ENCODE measurements at regions not wholly inside any gene's neighbourhood (a gene's known extent, or its start where the extent isn't known, plus 50 kb on each side); places are given as distances from the start of the nearest gene placed in this dataset.

- H4K20me1 ChIP-seq (ENCODE audit: insufficient read depth, low read length) = no peaks in the 10 kb centered on the region
- ATAC-seq (ENCODE audit: low read depth) = no peak
- H3K36me3 ChIP-seq (ENCODE audit: control insufficient read depth, insufficient read depth, low read length) = no peaks in the 10 kb centered on the region
- in situ Hi-C loops (cut with MboI; ENCODE audit: low sequenced_read_pairs) = no loop called here
- H2BK15ac ChIP-seq (ENCODE audit: low read depth, low read length) = no peak overlapping the region
- no peak overlapping the region for H3K27ac ChIP-seq (ENCODE audit: insufficient read depth, low read length)
- DNase-seq = no peak
- no peaks in the 10 kb centered on the region for H3K27me3 ChIP-seq (ENCODE audit: control insufficient read depth, insufficient read depth, low read length)
- no peak overlapping the region for H4K5ac ChIP-seq (ENCODE audit: low read depth, low read length)
- H2BK5ac ChIP-seq (ENCODE audit: low read depth, low read length, poor library complexity, severe bottlenecking) = no peak overlapping the region
- H3K4me1 ChIP-seq (ENCODE audit: control insufficient read depth, insufficient read depth, low read length) = no peaks in the 10 kb centered on the region
- no peak overlapping the region for H2BK120ac ChIP-seq (ENCODE audit: low read depth, low read length)
- no peak overlapping the region for H4K8ac ChIP-seq (ENCODE audit: low read depth in 2 of 2, low read length in 2 of 2)
- no peak overlapping the region for H3K56ac ChIP-seq (ENCODE audit: extremely low read depth, insufficient read depth, low read length)
- ChIA-PET POLR2A (ENCODE audit: unreplicated experiment) (no interaction called here), CTCF (no interaction called here)
- WGBS, 2 experiments (ENCODE audit: extremely low coverage in 2 of 2, insufficient read length in 1 of 2) = no CpG with 5 or more reads among the region's 2 CpGs
- H3K79me1 ChIP-seq (ENCODE audit: low read depth in 1 of 2, low read length in 2 of 2) = no peaks in the 10 kb centered on the region
- no peak overlapping the region for H3K18ac ChIP-seq (ENCODE audit: low read depth, low read length)
- no peak overlapping the region for H2BK20ac ChIP-seq (ENCODE audit: low read depth, low read length)
- H3K4me2 ChIP-seq (ENCODE audit: low read depth, low read length) = no peak overlapping the region
- H2AK9ac ChIP-seq (replicated peaks; ENCODE audit: low read depth, low read length, poor library complexity) = no peak overlapping the region
- H2AFZ ChIP-seq (replicated peaks; ENCODE audit: low read length, poor library complexity) = no peak overlapping the region
- no peak overlapping the region for H4K91ac ChIP-seq (ENCODE audit: insufficient read depth, low read depth, low read length)
- H3K9me1 ChIP-seq (ENCODE audit: insufficient read depth, low read length) = no peaks in the 10 kb centered on the region
- no peak overlapping the region for H3K4ac ChIP-seq (ENCODE audit: low read depth, low read length)
- dilution Hi-C loops (cut with HindIII; ENCODE audit: low sequenced_read_pairs, unreplicated experiment) = no loop called here
- TF ChIP-seq SMC3 (IDR thresholded peaks at IDR 0.05; ENCODE audit: low read depth, low read length) = no peak
- no peak for TF ChIP-seq CTCF (conservative IDR thresholded peaks at IDR 0.05; ENCODE audit: low read depth, low read length)
- no peak for TF ChIP-seq FOS (IDR thresholded peaks at IDR 0.05; ENCODE audit: low read depth, low read length)
- no peak for TF ChIP-seq ELK1 (IDR thresholded peaks at IDR 0.05; ENCODE audit: borderline replicate concordance, low read depth, low read length)
- TF ChIP-seq RFX5 (IDR thresholded peaks at IDR 0.05; ENCODE audit: low read depth, low read length) = no peak
- no peak overlapping the region for H3K14ac ChIP-seq (replicated peaks; ENCODE audit: low read depth, low read length)
- H2AK5ac ChIP-seq (ENCODE audit: low read depth, low read length) = no peak overlapping the region
- peaks cover 20% of the 10 kb centered on the region for H3K9me3 ChIP-seq (ENCODE audit: control insufficient read depth, insufficient read depth, low read length)
- H3K9ac ChIP-seq (ENCODE audit: low read depth, low read length) = no peak overlapping the region
- intact Hi-C loops (cut with micrococcal nuclease) = no loop called here
- H3K4me3 ChIP-seq (ENCODE audit: insufficient read depth, low read depth, low read length) = no peak overlapping the region
- BruUV-seq (replicated peaks) = no TSS peak
- H3K23ac ChIP-seq (ENCODE audit: low read depth, low read length) = no peak overlapping the region
Measured at GRCh38 chr9:11016081-11016480, 403.3 kb upstream of the PTPRD start.

All from IMR-90 (cell line).